ENCODE measurements at regions not wholly inside any gene's neighbourhood (a gene's known extent, or its start where the extent isn't known, plus 50 kb on each side); places are given as distances from the start of the nearest gene placed in this dataset.

DNA sequence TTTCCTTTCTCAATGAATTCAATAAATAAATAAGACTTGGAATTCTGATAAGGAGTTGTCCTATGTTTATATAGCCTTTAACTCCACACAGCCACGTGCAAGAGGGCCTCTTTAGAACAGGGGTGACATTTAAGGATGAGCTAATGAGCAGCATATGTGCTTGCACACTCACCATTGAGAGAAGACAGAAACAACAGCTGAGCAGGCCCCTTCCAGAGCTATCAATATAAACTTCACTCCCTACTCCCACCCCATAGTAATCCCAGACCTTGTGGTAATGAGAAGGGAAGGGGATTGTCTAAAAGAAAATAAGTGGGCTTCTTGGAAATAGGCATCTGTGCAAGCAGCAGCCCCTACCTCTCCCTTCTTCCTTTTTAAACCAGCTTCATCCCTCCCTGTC is 176.0 kb downstream of the SEC16B start:
- H3K27me3 Mint-ChIP-seq = no peaks in the 10 kb centered on the region
- H3K9me3 Mint-ChIP-seq = peaks cover 1% of the 10 kb centered on the region
- TF ChIP-seq, protein P1, sequence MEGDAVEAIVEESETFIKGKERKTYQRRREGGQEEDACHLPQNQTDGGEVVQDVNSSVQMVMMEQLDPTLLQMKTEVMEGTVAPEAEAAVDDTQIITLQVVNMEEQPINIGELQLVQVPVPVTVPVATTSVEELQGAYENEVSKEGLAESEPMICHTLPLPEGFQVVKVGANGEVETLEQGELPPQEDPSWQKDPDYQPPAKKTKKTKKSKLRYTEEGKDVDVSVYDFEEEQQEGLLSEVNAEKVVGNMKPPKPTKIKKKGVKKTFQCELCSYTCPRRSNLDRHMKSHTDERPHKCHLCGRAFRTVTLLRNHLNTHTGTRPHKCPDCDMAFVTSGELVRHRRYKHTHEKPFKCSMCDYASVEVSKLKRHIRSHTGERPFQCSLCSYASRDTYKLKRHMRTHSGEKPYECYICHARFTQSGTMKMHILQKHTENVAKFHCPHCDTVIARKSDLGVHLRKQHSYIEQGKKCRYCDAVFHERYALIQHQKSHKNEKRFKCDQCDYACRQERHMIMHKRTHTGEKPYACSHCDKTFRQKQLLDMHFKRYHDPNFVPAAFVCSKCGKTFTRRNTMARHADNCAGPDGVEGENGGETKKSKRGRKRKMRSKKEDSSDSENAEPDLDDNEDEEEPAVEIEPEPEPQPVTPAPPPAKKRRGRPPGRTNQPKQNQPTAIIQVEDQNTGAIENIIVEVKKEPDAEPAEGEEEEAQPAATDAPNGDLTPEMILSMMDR (IDR thresholded peaks at IDR 0.05) = no peak
- H3K4me3 Mint-ChIP-seq = no peak overlapping the region
- no peaks in the 10 kb centered on the region for H3K4me1 Mint-ChIP-seq (ENCODE audit: low read depth)
- no peak overlapping the region for H3K27ac Mint-ChIP-seq
- ATAC-seq (no peak), DNase-seq (no peak)
- no peaks in the 10 kb centered on the region for H3K36me3 Mint-ChIP-seq (ENCODE audit: low read depth)
- CTCF ChIA-PET = no interaction called here
- POLR2A ChIA-PET = no interaction called here
- intact Hi-C loops (cut with micrococcal nuclease) = no loop called here

DNA sequence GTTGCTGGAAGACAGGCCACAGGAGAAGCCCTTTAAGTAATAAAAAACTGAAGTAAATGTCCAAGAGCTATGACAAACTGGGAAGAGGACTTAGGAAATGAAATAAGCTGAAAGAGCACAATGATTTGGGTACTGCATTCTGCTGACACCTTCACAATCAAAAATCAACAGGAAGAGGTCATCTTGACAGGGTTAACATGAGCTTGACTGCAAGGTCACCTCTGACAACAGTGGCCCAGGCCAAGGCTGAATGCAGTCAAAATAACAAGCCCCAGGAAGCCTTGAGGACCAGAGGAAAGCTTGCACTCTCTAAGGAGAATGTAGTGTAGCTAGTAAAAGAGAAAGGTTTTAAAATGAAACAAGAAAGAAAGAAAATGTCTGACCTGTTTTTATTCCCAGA is 179.3 kb downstream of the SEC16B start:
- TF ChIP-seq, protein P1 (IDR thresholded peaks at IDR 0.05) = no peak
- no peak for DNase-seq
- no peak overlapping the region for H3K27ac Mint-ChIP-seq
- no peak for ATAC-seq
- H3K9me3 Mint-ChIP-seq = peaks cover 1% of the 10 kb centered on the region
- CTCF ChIA-PET = no interaction called here
- POLR2A ChIA-PET = no interaction called here
- H3K4me1 Mint-ChIP-seq (ENCODE audit: low read depth) = no peaks in the 10 kb centered on the region
- H3K27me3 Mint-ChIP-seq = no peaks in the 10 kb centered on the region
- no peak overlapping the region for H3K4me3 Mint-ChIP-seq
- no peaks in the 10 kb centered on the region for H3K36me3 Mint-ChIP-seq (ENCODE audit: low read depth)
- intact Hi-C loops (cut with micrococcal nuclease) = no loop called here

DNA sequence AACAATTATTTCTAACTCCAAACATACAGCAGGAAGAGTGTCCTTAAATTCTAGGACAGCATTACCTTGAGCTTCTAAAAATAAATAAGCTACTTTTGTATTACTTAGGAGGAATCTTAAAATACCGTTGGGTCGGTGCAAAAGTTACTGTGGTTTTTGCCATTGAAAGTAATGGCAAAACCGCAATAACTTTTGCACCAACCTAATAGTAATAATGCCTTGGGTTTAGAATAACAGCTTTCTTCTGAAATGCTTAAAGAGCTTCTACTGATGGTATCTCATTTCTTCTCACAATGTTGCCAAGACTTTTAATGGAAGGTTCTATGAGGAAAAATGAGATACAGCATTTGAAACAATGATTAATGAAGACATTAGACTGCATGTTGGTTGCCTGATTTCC is 179.9 kb downstream of the SEC16B start:
- intact Hi-C loops (cut with micrococcal nuclease) = no loop called here
- Mint-ChIP-seq H3K36me3 (ENCODE audit: low read depth) (no peaks in the 10 kb centered on the region), H3K27me3 (no peaks in the 10 kb centered on the region), H3K4me3 (no peak overlapping the region), H3K27ac (no peak overlapping the region), H3K4me1 (ENCODE audit: low read depth) (no peaks in the 10 kb centered on the region), H3K9me3 (peaks cover 1% of the 10 kb centered on the region)
- CTCF ChIA-PET = no interaction called here
- ATAC-seq (no peak), DNase-seq (no peak)
- TF ChIP-seq, protein P1 (IDR thresholded peaks at IDR 0.05) = no peak
- POLR2A ChIA-PET = no interaction called here

DNA sequence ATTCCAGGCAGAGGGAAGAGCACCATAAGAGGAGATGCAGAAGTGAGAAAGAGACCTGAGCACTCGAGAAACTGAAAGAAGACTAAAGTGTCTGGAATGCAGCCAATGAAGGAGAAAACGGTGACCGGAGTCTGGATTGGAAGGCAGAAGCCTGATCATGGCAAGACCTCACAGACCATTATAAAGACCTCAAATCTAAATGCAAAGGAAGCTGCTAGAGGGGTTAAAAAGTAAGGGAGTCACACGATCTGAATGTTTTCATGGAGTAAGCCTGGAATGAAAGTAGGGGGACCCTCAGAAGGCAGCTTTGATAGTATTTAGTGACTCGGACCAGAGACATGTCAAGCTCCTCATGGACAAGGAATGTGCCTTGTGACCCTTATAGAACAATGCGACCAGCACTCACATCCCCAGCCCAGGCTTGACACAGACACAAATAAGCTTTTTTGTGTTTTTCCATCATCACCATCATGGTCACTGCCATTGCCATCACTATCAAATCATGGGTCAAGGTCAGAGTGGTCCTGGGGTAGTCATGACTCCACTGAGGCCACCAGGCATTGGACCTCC is 183.6 kb downstream of the SEC16B start:
- intact Hi-C loops (cut with micrococcal nuclease) = no loop called here
- POLR2A ChIA-PET = no interaction called here
- Mint-ChIP-seq H3K27ac (no peak overlapping the region), H3K4me3 (no peak overlapping the region), H3K27me3 (no peaks in the 10 kb centered on the region), H3K9me3 (no peaks in the 10 kb centered on the region), H3K4me1 (ENCODE audit: low read depth) (no peaks in the 10 kb centered on the region), H3K36me3 (ENCODE audit: low read depth) (no peaks in the 10 kb centered on the region)
- ATAC-seq = no peak
- TF ChIP-seq, protein P1 (IDR thresholded peaks at IDR 0.05) = no peak
- CTCF ChIA-PET = no interaction called here
- DNase-seq = no peak

DNA sequence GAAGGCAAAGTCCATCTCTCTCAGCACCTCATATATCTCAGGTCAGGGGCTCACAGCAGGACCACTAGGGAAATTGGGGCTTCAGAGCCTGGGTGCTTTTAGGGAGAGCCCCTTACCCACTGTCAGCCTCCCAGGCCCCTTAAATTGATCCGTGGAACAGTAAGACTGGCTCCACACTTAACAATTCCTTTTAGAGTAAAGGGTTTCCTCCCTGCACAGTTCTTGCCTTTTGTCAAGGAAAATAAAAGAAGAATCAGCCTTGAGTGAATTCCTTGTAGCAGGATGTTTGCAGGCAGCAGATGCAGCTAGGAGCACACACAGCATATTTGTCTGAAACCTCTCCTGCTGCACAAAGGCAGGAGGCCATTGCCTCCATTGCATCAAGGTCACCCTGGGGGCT is 184.9 kb downstream of the SEC16B start:
- no peak for DNase-seq
- intact Hi-C loops (cut with micrococcal nuclease) = no loop called here
- ATAC-seq = no peak
- POLR2A ChIA-PET = no interaction called here
- CTCF ChIA-PET = no interaction called here
- Mint-ChIP-seq H3K27me3 (no peaks in the 10 kb centered on the region), H3K27ac (no peak overlapping the region), H3K4me3 (no peak overlapping the region), H3K9me3 (no peaks in the 10 kb centered on the region), H3K4me1 (ENCODE audit: low read depth) (no peaks in the 10 kb centered on the region), H3K36me3 (ENCODE audit: low read depth) (no peaks in the 10 kb centered on the region)
- TF ChIP-seq, protein P1 (IDR thresholded peaks at IDR 0.05) = no peak

Data from activated CD8-positive, alpha-beta T cell treated with anti-CD3 and anti-CD28 coated beads for 36 hours (primary cell).